ENCODE measurements at regions not wholly inside any gene's neighbourhood (a gene's known extent, or its start where the extent isn't known, plus 50 kb on each side); places are given as distances from the start of the nearest gene placed in this dataset.

DNA sequence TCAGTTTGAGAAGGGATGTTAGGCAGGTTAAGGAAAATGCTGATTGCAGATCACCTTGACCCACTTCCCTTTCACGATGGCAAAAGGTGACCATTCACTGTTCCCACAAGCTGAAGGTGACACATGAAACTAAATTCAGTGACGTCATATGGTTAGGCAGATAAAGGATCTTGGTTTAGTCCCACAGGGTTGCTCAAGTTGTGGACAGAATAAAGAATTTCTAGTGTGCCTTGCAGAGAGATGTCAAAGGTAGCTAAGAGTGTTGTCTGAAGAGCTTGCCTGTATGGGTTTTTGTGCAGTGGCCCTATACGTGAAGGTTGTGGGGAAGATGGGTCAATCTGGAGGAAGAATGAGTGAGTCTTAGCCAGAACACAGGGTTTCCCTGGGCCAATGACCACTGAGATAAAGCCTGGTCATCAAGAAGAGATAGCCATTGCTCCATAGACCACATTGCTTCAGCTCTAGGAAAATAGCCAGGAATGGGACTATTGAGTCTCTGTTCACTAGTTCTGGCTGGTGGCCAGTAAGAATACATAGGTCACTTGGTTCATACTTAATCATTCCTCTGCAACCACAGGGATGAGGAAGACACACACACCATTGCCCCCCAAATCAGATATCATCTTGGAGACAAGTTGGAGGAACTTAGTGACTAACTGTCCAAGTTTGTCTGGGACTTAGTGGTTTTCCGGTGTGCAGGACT is 148.5 kb upstream of the ATXN1 start:
- TF ChIP-seq, protein P1, sequence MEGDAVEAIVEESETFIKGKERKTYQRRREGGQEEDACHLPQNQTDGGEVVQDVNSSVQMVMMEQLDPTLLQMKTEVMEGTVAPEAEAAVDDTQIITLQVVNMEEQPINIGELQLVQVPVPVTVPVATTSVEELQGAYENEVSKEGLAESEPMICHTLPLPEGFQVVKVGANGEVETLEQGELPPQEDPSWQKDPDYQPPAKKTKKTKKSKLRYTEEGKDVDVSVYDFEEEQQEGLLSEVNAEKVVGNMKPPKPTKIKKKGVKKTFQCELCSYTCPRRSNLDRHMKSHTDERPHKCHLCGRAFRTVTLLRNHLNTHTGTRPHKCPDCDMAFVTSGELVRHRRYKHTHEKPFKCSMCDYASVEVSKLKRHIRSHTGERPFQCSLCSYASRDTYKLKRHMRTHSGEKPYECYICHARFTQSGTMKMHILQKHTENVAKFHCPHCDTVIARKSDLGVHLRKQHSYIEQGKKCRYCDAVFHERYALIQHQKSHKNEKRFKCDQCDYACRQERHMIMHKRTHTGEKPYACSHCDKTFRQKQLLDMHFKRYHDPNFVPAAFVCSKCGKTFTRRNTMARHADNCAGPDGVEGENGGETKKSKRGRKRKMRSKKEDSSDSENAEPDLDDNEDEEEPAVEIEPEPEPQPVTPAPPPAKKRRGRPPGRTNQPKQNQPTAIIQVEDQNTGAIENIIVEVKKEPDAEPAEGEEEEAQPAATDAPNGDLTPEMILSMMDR (IDR thresholded peaks at IDR 0.05) = no peak
- Mint-ChIP-seq H3K4me3 (peak overlapping the region; percentile 5; the same call in 1 of the 2 replicates), H3K27me3 (ENCODE audit: insufficient read depth) (peaks cover 1% of the 10 kb centered on the region; the same call in 1 of the 2 replicates), H3K9me3 (peaks cover 20% of the 10 kb centered on the region), H3K36me3 (ENCODE audit: low read depth) (peaks cover 19% of the 10 kb centered on the region), H3K27ac (peak overlapping the region; percentile 76), H3K4me1 (ENCODE audit: low read depth) (peaks cover 29% of the 10 kb centered on the region)
- DNase-seq = peak; percentile 99

DNA sequence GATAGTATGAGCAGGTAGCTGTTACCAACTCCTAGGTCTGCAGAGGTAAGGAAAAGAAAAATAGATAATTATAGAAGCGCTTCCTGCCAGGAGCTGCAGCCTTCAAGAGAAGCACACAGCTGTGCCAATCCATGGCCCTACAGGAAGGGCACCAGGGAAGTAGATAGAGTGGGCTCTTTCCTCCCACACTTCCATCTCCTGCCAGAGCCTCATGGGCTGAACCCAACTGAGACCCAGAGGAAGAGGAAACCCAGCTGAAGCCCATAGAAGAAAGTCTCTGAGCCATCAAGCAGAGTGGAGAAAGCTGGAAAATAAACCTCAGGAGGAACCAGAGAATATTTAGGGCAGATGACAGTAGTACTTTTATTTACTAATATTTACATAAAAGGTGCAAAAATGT is 146.7 kb upstream of the ATXN1 start:
- TF ChIP-seq, protein P1 (IDR thresholded peaks at IDR 0.05) = no peak
- no peak for DNase-seq
- H3K27ac Mint-ChIP-seq = no peak overlapping the region
- no peak overlapping the region for H3K4me3 Mint-ChIP-seq
- peaks cover 1% of the 10 kb centered on the region; the same call in 1 of the 2 replicates for H3K27me3 Mint-ChIP-seq (ENCODE audit: insufficient read depth)
- peaks cover 45% of the 10 kb centered on the region for H3K4me1 Mint-ChIP-seq (ENCODE audit: low read depth)
- H3K36me3 Mint-ChIP-seq (ENCODE audit: low read depth) = peaks cover 5% of the 10 kb centered on the region
- peaks cover 5% of the 10 kb centered on the region for H3K9me3 Mint-ChIP-seq

DNA sequence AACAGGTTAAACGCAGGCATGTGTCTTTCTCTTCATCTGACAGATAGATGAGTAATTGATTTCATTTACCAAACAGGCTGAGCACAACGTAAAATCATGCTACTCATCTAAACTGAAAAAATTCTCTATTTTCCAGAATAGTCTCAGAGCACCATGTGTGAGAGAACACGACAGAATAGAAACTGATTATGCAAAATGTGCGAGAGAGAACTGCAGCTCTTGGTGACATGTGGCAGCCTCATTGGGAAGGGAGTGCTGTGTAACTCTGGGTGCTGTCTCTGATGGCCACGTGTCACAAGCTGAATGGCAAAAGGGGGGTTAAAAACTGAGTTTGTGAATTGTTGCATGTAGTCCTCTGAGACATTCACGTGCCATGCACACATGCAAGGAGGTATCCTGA is 143.7 kb upstream of the ATXN1 start:
- no peaks in the 10 kb centered on the region for H3K9me3 Mint-ChIP-seq
- H3K4me1 Mint-ChIP-seq (ENCODE audit: low read depth) = peaks cover 40% of the 10 kb centered on the region
- H3K36me3 Mint-ChIP-seq (ENCODE audit: low read depth) = no peaks in the 10 kb centered on the region
- TF ChIP-seq, protein P1 (IDR thresholded peaks at IDR 0.05) = no peak
- H3K27ac Mint-ChIP-seq = no peak overlapping the region
- no peak overlapping the region for H3K4me3 Mint-ChIP-seq
- no peak for DNase-seq
- H3K27me3 Mint-ChIP-seq (ENCODE audit: insufficient read depth) = peaks cover 1% of the 10 kb centered on the region; the same call in 1 of the 2 replicates

DNA sequence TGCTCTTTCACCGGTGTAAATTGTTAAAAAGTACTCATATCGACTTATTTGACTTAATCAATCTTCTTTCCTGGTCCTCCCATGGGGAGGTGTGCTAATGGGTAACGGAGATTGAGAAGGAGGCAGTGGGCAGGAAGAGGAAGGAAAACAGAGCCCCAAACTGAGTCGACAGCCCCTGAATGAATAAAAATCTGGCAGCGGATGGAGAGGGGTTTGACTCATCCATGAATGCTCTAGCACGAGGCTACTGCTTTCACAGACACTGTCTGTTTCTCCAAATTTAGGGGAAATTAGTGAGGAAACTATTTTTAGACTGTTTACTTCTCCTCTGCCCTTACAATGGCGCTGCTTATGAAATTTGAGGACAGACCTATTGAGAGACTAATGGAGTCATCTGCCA is 142.2 kb upstream of the ATXN1 start:
- H3K4me3 Mint-ChIP-seq = peak overlapping the region; percentile 9
- no peaks in the 10 kb centered on the region for H3K36me3 Mint-ChIP-seq (ENCODE audit: low read depth)
- TF ChIP-seq, protein P1 (IDR thresholded peaks at IDR 0.05) = no peak
- H3K9me3 Mint-ChIP-seq = no peaks in the 10 kb centered on the region
- H3K27me3 Mint-ChIP-seq (ENCODE audit: insufficient read depth) = no peaks in the 10 kb centered on the region
- H3K27ac Mint-ChIP-seq = peak overlapping the region; percentile 60
- peaks cover 33% of the 10 kb centered on the region for H3K4me1 Mint-ChIP-seq (ENCODE audit: low read depth)
- peak; percentile 66 for DNase-seq

DNA sequence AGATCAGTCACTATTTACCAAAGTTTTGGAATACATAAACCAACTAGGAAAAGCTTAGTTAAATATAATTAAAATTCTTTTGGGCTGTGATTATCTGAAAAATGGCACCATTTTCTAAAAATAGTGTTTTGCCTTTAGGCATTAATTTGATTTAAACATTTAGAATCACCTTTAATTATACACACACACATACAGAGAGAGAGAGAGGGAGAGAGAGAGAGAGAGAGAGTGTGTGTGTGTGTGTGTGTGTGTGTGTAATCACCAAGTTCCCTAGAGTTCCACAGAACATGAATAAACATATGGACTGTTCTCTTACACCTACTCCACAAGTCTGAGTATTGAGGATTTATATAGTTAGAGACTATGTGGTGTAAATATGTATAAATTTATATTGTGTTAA is 141.2 kb upstream of the ATXN1 start:
- H3K27ac Mint-ChIP-seq = no peak overlapping the region
- DNase-seq = no peak
- TF ChIP-seq, protein P1 (IDR thresholded peaks at IDR 0.05) = no peak
- H3K9me3 Mint-ChIP-seq = no peaks in the 10 kb centered on the region
- H3K27me3 Mint-ChIP-seq (ENCODE audit: insufficient read depth) = no peaks in the 10 kb centered on the region
- H3K36me3 Mint-ChIP-seq (ENCODE audit: low read depth) = no peaks in the 10 kb centered on the region
- H3K4me3 Mint-ChIP-seq = no peak overlapping the region
- peaks cover 33% of the 10 kb centered on the region for H3K4me1 Mint-ChIP-seq (ENCODE audit: low read depth)
